A673 (cell line): ENCODE measurements at regions not wholly inside any gene's neighbourhood (a gene's known extent, or its start where the extent isn't known, plus 50 kb on each side); places are given as distances from the start of the nearest gene placed in this dataset.

Experiments used
- CTCF ChIP-seq: fragments of 300-800, 200-600 bp; sonication (generic); conservative IDR thresholded peaks from 2 replicates; pipeline ENCODE4 v1.5.1; 2017; ENCODE audit warnings: low read depth, mild to moderate bottlenecking, antibody characterized with exemption, low read length, moderate library complexity, mixed read lengths
- EZH2 ChIP-seq: fragments of 200-600 bp; sonication (generic); IDR thresholded peaks from 2 replicates; pipeline ENCODE4 v1.6.1; 2017; ENCODE audit warnings: borderline replicate concordance, low read depth, mild to moderate bottlenecking, mixed read lengths, antibody characterized with exemption, low read length; ENCODE audit not compliant: poor library complexity, severe bottlenecking

- TF ChIP-seq CTCF: no peak
- TF ChIP-seq EZH2: no peak
Measured at GRCh38 chr10:31102421-31102820, 70.8 kb upstream of the ZNF438 start.
